ENCODE measurements at regions not wholly inside any gene's neighbourhood (a gene's known extent, or its start where the extent isn't known, plus 50 kb on each side); places are given as distances from the start of the nearest gene placed in this dataset.

GRCh38 chr6:151679081-151679480 is 128.4 kb upstream of the ESR1 start:
- Histone ChIP-seq H3K27ac (ENCODE audit: poor library complexity, severe bottlenecking) (no peak overlapping the region), H3K9me3 (ENCODE audit: severe bottlenecking) (no peaks in the 10 kb centered on the region), H3K4me1 (ENCODE audit: insufficient read depth, poor library complexity, severe bottlenecking) (no peaks in the 10 kb centered on the region), H3K36me3 (ENCODE audit: low read depth) (no peaks in the 10 kb centered on the region), H3K4me3 (ENCODE audit: severe bottlenecking) (no peak overlapping the region), H3K27me3 (ENCODE audit: insufficient read depth, poor library complexity, severe bottlenecking) (no peaks in the 10 kb centered on the region)
- DNase-seq (ENCODE audit: low spot score), result no peak
- no peak for ATAC-seq (ENCODE audit: low read depth)
- TF ChIP-seq CTCF (IDR thresholded peaks at IDR 0.05; ENCODE audit: poor library complexity, severe bottlenecking), result no peak

- ATAC-seq (ENCODE audit: low read depth), result no peak
These were observed 127.5 kb upstream of the ESR1 start for GRCh38 chr6:151679941-151680340.

GRCh38 chr6:151680846-151681432 is 126.5 kb upstream of the ESR1 start:
- H3K27ac ChIP-seq (ENCODE audit: poor library complexity, severe bottlenecking), result no peak overlapping the region
- H3K9me3 ChIP-seq (ENCODE audit: severe bottlenecking), result no peaks in the 10 kb centered on the region
- no peak for TF ChIP-seq CTCF (IDR thresholded peaks at IDR 0.05; ENCODE audit: poor library complexity, severe bottlenecking)
- DNase-seq (ENCODE audit: low spot score) (no peak), ATAC-seq (ENCODE audit: low read depth) (no peak)
- H3K27me3 ChIP-seq (ENCODE audit: insufficient read depth, poor library complexity, severe bottlenecking), result no peaks in the 10 kb centered on the region
- H3K36me3 ChIP-seq (ENCODE audit: low read depth), result no peaks in the 10 kb centered on the region
- H3K4me3 ChIP-seq (ENCODE audit: severe bottlenecking), result no peak overlapping the region
- H3K4me1 ChIP-seq (ENCODE audit: insufficient read depth, poor library complexity, severe bottlenecking), result no peaks in the 10 kb centered on the region

More at GRCh38 chr6:151679941-151680340, 127.5 kb upstream of the ESR1 start:
- no peak for DNase-seq (ENCODE audit: low spot score)
- no peak for TF ChIP-seq CTCF (IDR thresholded peaks at IDR 0.05; ENCODE audit: poor library complexity, severe bottlenecking)
- Histone ChIP-seq H3K27me3 (ENCODE audit: insufficient read depth, poor library complexity, severe bottlenecking) (no peaks in the 10 kb centered on the region), H3K36me3 (ENCODE audit: low read depth) (no peaks in the 10 kb centered on the region), H3K27ac (ENCODE audit: poor library complexity, severe bottlenecking) (no peak overlapping the region), H3K4me3 (ENCODE audit: severe bottlenecking) (no peak overlapping the region), H3K9me3 (ENCODE audit: severe bottlenecking) (no peaks in the 10 kb centered on the region), H3K4me1 (ENCODE audit: insufficient read depth, poor library complexity, severe bottlenecking) (no peaks in the 10 kb centered on the region)

GRCh38 chr6:151681433-151682059 is 125.9 kb upstream of the ESR1 start:
- Histone ChIP-seq H3K27ac (ENCODE audit: poor library complexity, severe bottlenecking) (no peak overlapping the region), H3K36me3 (ENCODE audit: low read depth) (no peaks in the 10 kb centered on the region), H3K9me3 (ENCODE audit: severe bottlenecking) (no peaks in the 10 kb centered on the region), H3K27me3 (ENCODE audit: insufficient read depth, poor library complexity, severe bottlenecking) (no peaks in the 10 kb centered on the region), H3K4me3 (ENCODE audit: severe bottlenecking) (no peak overlapping the region), H3K4me1 (ENCODE audit: insufficient read depth, poor library complexity, severe bottlenecking) (no peaks in the 10 kb centered on the region)
- ATAC-seq (ENCODE audit: low read depth) (no peak), DNase-seq (ENCODE audit: low spot score) (no peak)
- TF ChIP-seq CTCF (IDR thresholded peaks at IDR 0.05; ENCODE audit: poor library complexity, severe bottlenecking), result no peak

- no peaks in the 10 kb centered on the region for H3K4me1 ChIP-seq (ENCODE audit: insufficient read depth, poor library complexity, severe bottlenecking)
- no peak for TF ChIP-seq CTCF (IDR thresholded peaks at IDR 0.05; ENCODE audit: poor library complexity, severe bottlenecking)
- no peaks in the 10 kb centered on the region for H3K27me3 ChIP-seq (ENCODE audit: insufficient read depth, poor library complexity, severe bottlenecking)
- no peak overlapping the region for H3K4me3 ChIP-seq (ENCODE audit: severe bottlenecking)
- H3K36me3 ChIP-seq (ENCODE audit: low read depth), result no peaks in the 10 kb centered on the region
- no peaks in the 10 kb centered on the region for H3K9me3 ChIP-seq (ENCODE audit: severe bottlenecking)
- DNase-seq (ENCODE audit: low spot score), result no peak
- no peak for ATAC-seq (ENCODE audit: low read depth)
- H3K27ac ChIP-seq (ENCODE audit: poor library complexity, severe bottlenecking), result no peak overlapping the region
These were observed 125.2 kb upstream of the ESR1 start for GRCh38 chr6:151682251-151682650.

Data from RWPE2 (cell line).